Body of pancreas (tissue), 4 donors: ENCODE measurements at regions not wholly inside any gene's neighbourhood (a gene's known extent, or its start where the extent isn't known, plus 50 kb on each side); places are given as distances from the start of the nearest gene placed in this dataset.

ENCODE experiments used
- ATAC-seq: fragments of 150-250 bp; one replicate; pipeline ENCODE4 v1.9.1; 2016
- DNase-seq, 4 donors: peaks; one replicate each; pipeline ENCODE4 v3.0.0-alpha.2; 2019
- H3K27ac ChIP-seq, 4 donors: fragments of 200-600 bp; sonication (generic); 1 replicate in 3 of 4; 2 replicates in 1 of 4; pipeline versions ENCODE4 v1.5.1 to v1.6.1; 2016 to 2019; ENCODE audit warnings: mild to moderate bottlenecking in 1 of 4, mixed read lengths in 1 of 4, moderate library complexity in 1 of 4
- H3K27me3 ChIP-seq, 2 donors: fragments of 200-600 bp; sonication (generic); one replicate each; pipeline ENCODE4 v1.6.0; 2016; ENCODE audit warnings: mild to moderate bottlenecking in 1 of 2
- H3K36me3 ChIP-seq, 2 donors: fragments of 200-600 bp; sonication (generic); replicated peaks in 1 of 2; 2 replicates each; pipeline ENCODE4 v1.5.1; 2016; ENCODE audit warnings: low read depth in 2 of 2; ENCODE audit not compliant: insufficient read depth in 1 of 2
- H3K4me1 ChIP-seq: fragments of 200-600 bp; sonication (generic); one replicate; pipeline ENCODE4 v1.6.0; 2016
- H3K4me3 ChIP-seq, 2 donors: fragments of 200-600 bp; sonication (generic); 1 replicate in 1 of 2; 2 replicates in 1 of 2; pipeline ENCODE4 v1.5.1; 2016 to 2019
- H3K9me3 ChIP-seq, 3 donors: fragments of 200-600 bp; sonication (generic); 1 replicate in 2 of 3; 2 replicates in 1 of 3; pipeline ENCODE4 v1.5.1; 2016
- CTCF ChIP-seq, 7 experiments: fragments of 450-650 bp in 4 of 7; fragments of 200-600 bp in 3 of 7; sonication (generic) in 3 of 7; IDR thresholded peaks; one replicate each; pipeline ENCODE4 v1.5.1; 2016 to 2019; ENCODE audit warnings: antibody characterized with exemption in 7 of 7
- POLR2A ChIP-seq, 3 donors: fragments of 450-650 bp; IDR thresholded peaks; one replicate each; pipeline ENCODE4 v1.6.1; 2016; ENCODE audit warnings: antibody characterized with exemption in 3 of 3, mild to moderate bottlenecking in 2 of 3
- WGBS, 2 donors: methylation state at CpG; one replicate each; pipeline ENCODE4 v1.1.5; 2017; 5-methylcytosine and 5-hydroxymethylcytosine counted together
- intact Hi-C: fragments of 100-400 bp; cut with DNase I; formaldehyde crosslinking; loops from one replicate; pipeline ENCODE4 v1.15.1; 2023

GRCh38 chr5:1701216-1701864, 98.3 kb downstream of the MRPL36 start:
- no peak overlapping the region for H3K4me3 ChIP-seq
- DNase-seq (no peak), ATAC-seq (no peak)
- TF ChIP-seq POLR2A (IDR thresholded peaks at IDR 0.05): no peak
- H3K9me3 ChIP-seq: no peaks in the 10 kb centered on the region
- 74 to 84% methylated on average over 14 to 15 of the region's 15 CpGs for WGBS, 2 donors
- H3K27ac ChIP-seq: no peak overlapping the region
- H3K27me3 ChIP-seq: no peaks in the 10 kb centered on the region
- H3K4me1 ChIP-seq: peaks cover 9% of the 10 kb centered on the region
- H3K36me3 ChIP-seq: no peaks in the 10 kb centered on the region
- intact Hi-C loops: no loop called here

DNA sequence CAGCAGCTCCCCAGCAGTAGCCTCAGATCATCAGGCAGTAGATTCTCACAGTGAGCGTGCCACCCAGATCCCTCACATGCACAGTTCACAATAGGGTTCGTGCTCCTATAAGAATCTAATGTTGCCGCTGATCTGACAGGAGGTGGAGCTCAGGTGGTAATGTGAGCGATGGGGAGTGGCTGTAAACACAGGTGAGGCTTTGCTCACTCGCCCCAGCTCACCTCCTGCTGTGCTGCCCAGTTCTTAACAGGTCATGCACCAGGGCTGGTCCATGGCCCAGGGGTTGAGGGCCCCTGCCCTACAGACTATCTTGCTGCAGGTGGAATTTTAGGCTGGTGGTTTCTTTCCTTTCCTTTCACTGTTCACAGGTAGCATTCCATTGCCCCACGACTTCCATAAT, 100.2 kb downstream of the MRPL36 start:
- H3K27ac ChIP-seq: no peak overlapping the region
- H3K9me3 ChIP-seq: no peaks in the 10 kb centered on the region
- no peaks in the 10 kb centered on the region for H3K27me3 ChIP-seq
- no peak overlapping the region for H3K4me3 ChIP-seq
- peaks cover 9% of the 10 kb centered on the region for H3K4me1 ChIP-seq
- WGBS, 2 donors: 81 to 82% methylated on average over 6 of the region's 6 CpGs
- ATAC-seq (no peak), DNase-seq (no peak)
- TF ChIP-seq POLR2A (IDR thresholded peaks at IDR 0.05): no peak
- TF ChIP-seq CTCF (IDR thresholded peaks at IDR 0.05): no peak
- H3K36me3 ChIP-seq: no peaks in the 10 kb centered on the region
- intact Hi-C loops: no loop called here

- TF ChIP-seq POLR2A (IDR thresholded peaks at IDR 0.05): no peak
- TF ChIP-seq CTCF (IDR thresholded peaks at IDR 0.05): no peak
- no peak overlapping the region for H3K4me3 ChIP-seq
- H3K36me3 ChIP-seq: no peaks in the 10 kb centered on the region
- H3K27ac ChIP-seq: no peak overlapping the region
- no peaks in the 10 kb centered on the region for H3K9me3 ChIP-seq
- H3K27me3 ChIP-seq: no peaks in the 10 kb centered on the region
- intact Hi-C loops: no loop called here
- H3K4me1 ChIP-seq: peaks cover 9% of the 10 kb centered on the region
- DNase-seq: no peak
- 73 to 77% methylated on average over 12 of the region's 12 CpGs for WGBS, 2 donors
- no peak for ATAC-seq
These were observed 100.9 kb downstream of the MRPL36 start for GRCh38 chr5:1698589-1699316.

DNA sequence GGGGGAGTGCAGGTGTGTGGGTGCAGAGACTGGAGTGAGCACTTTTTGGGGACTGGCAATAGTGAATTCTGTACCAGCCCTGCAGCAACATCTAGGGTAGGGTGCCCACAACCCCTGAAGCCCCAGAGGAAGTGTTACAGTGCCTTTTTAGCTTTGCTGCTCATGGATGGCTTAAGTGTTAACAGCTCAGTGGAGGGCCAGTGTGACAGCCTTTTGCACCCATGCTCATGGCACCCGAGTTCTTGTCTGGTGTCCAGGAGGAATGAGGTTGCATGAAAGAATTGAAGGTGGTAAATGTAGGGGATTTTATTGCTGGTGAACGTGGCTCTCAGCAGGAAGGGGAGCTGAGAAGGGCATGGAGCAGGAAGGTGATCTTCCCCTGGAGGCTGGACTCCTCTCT, 107.3 kb downstream of the MRPL36 start:
- 36 to 52% methylated on average over 2 of the region's 2 CpGs for WGBS, 2 donors
- intact Hi-C loops: no loop called here
- Histone ChIP-seq H3K9me3 (no peaks in the 10 kb centered on the region), H3K27ac (no peak overlapping the region), H3K36me3 (no peaks in the 10 kb centered on the region), H3K27me3 (no peaks in the 10 kb centered on the region), H3K4me1 (no peaks in the 10 kb centered on the region), H3K4me3 (no peak overlapping the region)
- TF ChIP-seq POLR2A (IDR thresholded peaks at IDR 0.05) (no peak), CTCF (IDR thresholded peaks at IDR 0.05) (no peak)
- ATAC-seq (no peak), DNase-seq (no peak)

- Histone ChIP-seq H3K36me3 (no peaks in the 10 kb centered on the region), H3K4me1 (no peaks in the 10 kb centered on the region), H3K27ac (no peak overlapping the region), H3K27me3 (no peaks in the 10 kb centered on the region), H3K4me3 (no peak overlapping the region), H3K9me3 (no peaks in the 10 kb centered on the region)
- ATAC-seq (no peak), DNase-seq (no peak)
- no peak for TF ChIP-seq POLR2A (IDR thresholded peaks at IDR 0.05)
- TF ChIP-seq CTCF (IDR thresholded peaks at IDR 0.05): no peak
- WGBS, 2 donors: 69 to 79% methylated on average over 11 to 13 of the region's 13 CpGs
- intact Hi-C loops: no loop called here
These were observed 112.2 kb downstream of the MRPL36 start for GRCh38 chr5:1687301-1687970.
